Erythroblast (primary cell): ENCODE measurements at regions not wholly inside any gene's neighbourhood (a gene's known extent, or its start where the extent isn't known, plus 50 kb on each side); places are given as distances from the start of the nearest gene placed in this dataset.

Experiments used
- GATA1 ChIP-seq: IDR thresholded peaks from 2 replicates; pipeline ENCODE4 v1.6.1; 2011; ENCODE audit warnings: low read depth, mild to moderate bottlenecking, control low read depth, low read length, moderate library complexity
- POLR2A ChIP-seq: IDR thresholded peaks from 2 replicates; pipeline ENCODE4 v1.6.1; 2011; ENCODE audit warnings: mild to moderate bottlenecking, low read length

DNA sequence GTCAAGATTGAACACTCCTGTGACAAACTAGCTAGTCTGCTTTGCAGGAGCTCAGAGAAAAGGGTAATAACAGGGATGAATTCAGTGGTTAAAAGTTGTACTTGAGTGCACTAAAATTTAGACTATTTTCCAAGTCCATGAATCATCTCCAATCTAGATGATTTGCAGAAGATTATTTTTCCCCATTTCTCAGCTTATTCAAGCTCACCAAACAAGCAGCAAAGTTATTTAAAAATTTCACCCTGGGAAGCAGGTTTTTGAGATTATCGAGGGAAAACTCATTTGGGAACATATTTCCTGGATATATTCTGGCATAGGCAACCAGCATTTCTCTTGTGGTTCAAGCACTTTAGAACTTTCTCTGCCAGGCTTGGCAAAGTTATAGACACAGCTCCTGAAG, 311.4 kb downstream of the TLE1 start:
- TF ChIP-seq POLR2A = no peak
- TF ChIP-seq GATA1 = no peak
